Spleen (tissue), 7 donors: ENCODE measurements at regions not wholly inside any gene's neighbourhood (a gene's known extent, or its start where the extent isn't known, plus 50 kb on each side); places are given as distances from the start of the nearest gene placed in this dataset.

Source experiments
- CTCF ChIP-seq, 11 experiments: fragments of 200-600 bp in 7 of 11; fragments of 450-650 bp in 4 of 11; sonication (generic) in 4 of 11; IDR thresholded peaks in 8 of 11; conservative IDR thresholded peaks in 3 of 11; 1 replicate in 7 of 11; 2 replicates in 4 of 11; pipeline versions ENCODE4 v1.4.0 to v1.8.0; 2016 to 2021; ENCODE audit warnings: antibody characterized with exemption in 11 of 11, inconsistent platforms in 4 of 11, mild to moderate bottlenecking in 1 of 11
- POLR2A ChIP-seq, 3 donors: fragments of 450-650 bp; IDR thresholded peaks; one replicate each; pipeline ENCODE4 v1.5.1; 2017; ENCODE audit warnings: antibody characterized with exemption in 3 of 3, mild to moderate bottlenecking in 1 of 3
- POLR2AphosphoS5 ChIP-seq, 3 donors: sonication (generic); formaldehyde crosslinking; IDR thresholded peaks; one replicate each; pipeline ENCODE4 v1.5.1; 2017; ENCODE audit warnings: antibody characterized with exemption in 3 of 3
- donor health status: DM: no; HTN: no; CAD: no; lungs with moderate emphysema.
- donor health status: DM: no; HTN: no; CAD: no.
- donor health status: DM: no; HTN: no; CAD: no.

GRCh38 chr1:235035928-235036327 is 92.7 kb downstream of the TOMM20 start:
- no peak for TF ChIP-seq POLR2A (IDR thresholded peaks at IDR 0.05)
- no peak for TF ChIP-seq CTCF (IDR thresholded peaks at IDR 0.05 in 8 of 11, conservative IDR thresholded peaks at IDR 0.05 in 3 of 11)
- TF ChIP-seq POLR2AphosphoS5 (IDR thresholded peaks at IDR 0.05): no peak
